ENCODE measurements at regions not wholly inside any gene's neighbourhood (a gene's known extent, or its start where the extent isn't known, plus 50 kb on each side); places are given as distances from the start of the nearest gene placed in this dataset.

GRCh38 chr20:7010527-7010926 lies 243.0 kb downstream of the BMP2 start:
- Mint-ChIP-seq H3K27me3 (ENCODE audit: low read depth in 2 of 2) (no peaks in the 10 kb centered on the region), H3K4me3 (no peak overlapping the region), H3K9me3 (peaks cover 9 to 19% of the 10 kb centered on the region in 2 donors), H3K4me1 (no peaks in the 10 kb centered on the region), H3K36me3 (peaks cover 12% of the 10 kb centered on the region), H3K27ac (no peak overlapping the region)
- Histone ChIP-seq H3K4me1 (ENCODE audit: control insufficient read depth, insufficient read depth, low read length) (no peaks in the 10 kb centered on the region), H3K36me3 (ENCODE audit: control insufficient read depth, insufficient read depth, low read length) (no peaks in the 10 kb centered on the region), H3K27me3 (ENCODE audit: control insufficient read depth, insufficient read depth, low read length) (no peaks in the 10 kb centered on the region), H3K9me3 (ENCODE audit: control insufficient read depth, insufficient read depth, low read length) (no peaks in the 10 kb centered on the region), H3K27ac (ENCODE audit: low read length) (no peak overlapping the region), H3K4me3 (ENCODE audit: low read length) (no peak overlapping the region)
- 82% methylated on average over 4 of the region's 5 CpGs for WGBS (ENCODE audit: insufficient coverage)
- no peak for ATAC-seq
- intact Hi-C loops (cut with micrococcal nuclease) = no loop called here
- no peak for DNase-seq
- TF ChIP-seq, protein P1, sequence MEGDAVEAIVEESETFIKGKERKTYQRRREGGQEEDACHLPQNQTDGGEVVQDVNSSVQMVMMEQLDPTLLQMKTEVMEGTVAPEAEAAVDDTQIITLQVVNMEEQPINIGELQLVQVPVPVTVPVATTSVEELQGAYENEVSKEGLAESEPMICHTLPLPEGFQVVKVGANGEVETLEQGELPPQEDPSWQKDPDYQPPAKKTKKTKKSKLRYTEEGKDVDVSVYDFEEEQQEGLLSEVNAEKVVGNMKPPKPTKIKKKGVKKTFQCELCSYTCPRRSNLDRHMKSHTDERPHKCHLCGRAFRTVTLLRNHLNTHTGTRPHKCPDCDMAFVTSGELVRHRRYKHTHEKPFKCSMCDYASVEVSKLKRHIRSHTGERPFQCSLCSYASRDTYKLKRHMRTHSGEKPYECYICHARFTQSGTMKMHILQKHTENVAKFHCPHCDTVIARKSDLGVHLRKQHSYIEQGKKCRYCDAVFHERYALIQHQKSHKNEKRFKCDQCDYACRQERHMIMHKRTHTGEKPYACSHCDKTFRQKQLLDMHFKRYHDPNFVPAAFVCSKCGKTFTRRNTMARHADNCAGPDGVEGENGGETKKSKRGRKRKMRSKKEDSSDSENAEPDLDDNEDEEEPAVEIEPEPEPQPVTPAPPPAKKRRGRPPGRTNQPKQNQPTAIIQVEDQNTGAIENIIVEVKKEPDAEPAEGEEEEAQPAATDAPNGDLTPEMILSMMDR (IDR thresholded peaks at IDR 0.05) = no peak

GRCh38 chr20:7015257-7015656 lies 247.8 kb downstream of the BMP2 start:
- TF ChIP-seq, protein P1 (IDR thresholded peaks at IDR 0.05) = no peak
- 67% methylated on average over 1 of the region's 1 CpG for WGBS (ENCODE audit: insufficient coverage)
- Mint-ChIP-seq H3K27me3 (ENCODE audit: low read depth in 2 of 2) (no peaks in the 10 kb centered on the region), H3K4me3 (no peak overlapping the region), H3K9me3 (peaks cover 8 to 11% of the 10 kb centered on the region in 2 donors), H3K27ac (no peak overlapping the region), H3K4me1 (no peaks in the 10 kb centered on the region), H3K36me3 (no peaks in the 10 kb centered on the region)
- ATAC-seq (no peak), DNase-seq (no peak)
- Histone ChIP-seq H3K27ac (ENCODE audit: low read length) (no peak overlapping the region), H3K4me1 (ENCODE audit: control insufficient read depth, insufficient read depth, low read length) (no peaks in the 10 kb centered on the region), H3K9me3 (ENCODE audit: control insufficient read depth, insufficient read depth, low read length) (no peaks in the 10 kb centered on the region), H3K4me3 (ENCODE audit: low read length) (no peak overlapping the region), H3K27me3 (ENCODE audit: control insufficient read depth, insufficient read depth, low read length) (no peaks in the 10 kb centered on the region), H3K36me3 (ENCODE audit: control insufficient read depth, insufficient read depth, low read length) (no peaks in the 10 kb centered on the region)
- intact Hi-C loops (cut with micrococcal nuclease) = no loop called here

DNA sequence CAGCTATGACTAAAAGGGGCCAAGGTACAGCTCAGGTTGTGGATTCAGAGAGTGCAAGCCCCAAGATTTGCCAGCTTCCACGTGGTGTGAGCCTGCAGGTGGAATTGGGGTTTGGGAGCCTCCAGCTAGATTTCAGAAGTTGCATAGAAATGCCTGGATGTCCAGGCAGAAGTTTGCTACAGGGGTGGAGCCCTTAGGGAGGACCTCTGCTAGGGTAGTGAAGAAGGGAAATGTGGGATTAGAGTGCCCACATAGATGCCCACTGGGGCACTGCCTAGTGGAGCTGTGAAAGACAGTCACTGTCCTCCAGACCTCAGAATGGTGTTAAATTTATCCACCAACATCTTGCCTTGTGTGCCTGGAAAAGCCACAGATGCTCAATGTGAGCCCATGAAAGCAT lies 255.1 kb downstream of the BMP2 start:
- no peak for DNase-seq
- Histone ChIP-seq H3K27ac (ENCODE audit: low read length) (no peak overlapping the region), H3K4me1 (ENCODE audit: control insufficient read depth, insufficient read depth, low read length) (peaks cover 3% of the 10 kb centered on the region), H3K27me3 (ENCODE audit: control insufficient read depth, insufficient read depth, low read length) (no peaks in the 10 kb centered on the region), H3K36me3 (ENCODE audit: control insufficient read depth, insufficient read depth, low read length) (no peaks in the 10 kb centered on the region), H3K9me3 (ENCODE audit: control insufficient read depth, insufficient read depth, low read length) (peaks cover 8% of the 10 kb centered on the region), H3K4me3 (ENCODE audit: low read length) (no peak overlapping the region)
- no peaks in the 10 kb centered on the region for H3K27me3 Mint-ChIP-seq (ENCODE audit: low read depth in 2 of 2)
- H3K36me3 Mint-ChIP-seq = peaks cover 7% of the 10 kb centered on the region
- 59% methylated on average over 1 of the region's 1 CpG for WGBS (ENCODE audit: insufficient coverage)
- H3K4me1 Mint-ChIP-seq = no peaks in the 10 kb centered on the region
- ATAC-seq = no peak
- intact Hi-C loops (cut with micrococcal nuclease) = no loop called here
- no peak overlapping the region for H3K4me3 Mint-ChIP-seq
- TF ChIP-seq, protein P1 (IDR thresholded peaks at IDR 0.05) = no peak
- H3K27ac Mint-ChIP-seq = no peak overlapping the region
- H3K9me3 Mint-ChIP-seq = peaks cover 6 to 9% of the 10 kb centered on the region in 2 donors

GRCh38 chr20:7025635-7026034 lies 258.1 kb downstream of the BMP2 start:
- Mint-ChIP-seq H3K4me1 (no peaks in the 10 kb centered on the region), H3K9me3 (peaks cover 6 to 9% of the 10 kb centered on the region in 2 donors), H3K27ac (no peak overlapping the region), H3K36me3 (peaks cover 7% of the 10 kb centered on the region), H3K27me3 (ENCODE audit: low read depth in 2 of 2) (no peaks in the 10 kb centered on the region), H3K4me3 (no peak overlapping the region)
- Histone ChIP-seq H3K36me3 (ENCODE audit: control insufficient read depth, insufficient read depth, low read length) (no peaks in the 10 kb centered on the region), H3K9me3 (ENCODE audit: control insufficient read depth, insufficient read depth, low read length) (peaks cover 8% of the 10 kb centered on the region), H3K4me3 (ENCODE audit: low read length) (no peak overlapping the region), H3K27me3 (ENCODE audit: control insufficient read depth, insufficient read depth, low read length) (no peaks in the 10 kb centered on the region), H3K4me1 (ENCODE audit: control insufficient read depth, insufficient read depth, low read length) (peaks cover 3% of the 10 kb centered on the region), H3K27ac (ENCODE audit: low read length) (no peak overlapping the region)
- DNase-seq (no peak), ATAC-seq (no peak)
- no CpG with 5 or more reads among the region's 4 CpGs for WGBS (ENCODE audit: insufficient coverage)
- TF ChIP-seq, protein P1 (IDR thresholded peaks at IDR 0.05) = no peak
- intact Hi-C loops (cut with micrococcal nuclease) = no loop called here

Measured in natural killer cell (primary cell).